DMS79 treated with DMSO at 0.1 percent for 48 hours (cell line): ENCODE measurements at regions not wholly inside any gene's neighbourhood (a gene's known extent, or its start where the extent isn't known, plus 50 kb on each side); places are given as distances from the start of the nearest gene placed in this dataset.

Experiments
- DNase-seq: peaks from one replicate; lab custom pipeline; 2025; lab: John Stamatoyannopoulos, UW

DNA sequence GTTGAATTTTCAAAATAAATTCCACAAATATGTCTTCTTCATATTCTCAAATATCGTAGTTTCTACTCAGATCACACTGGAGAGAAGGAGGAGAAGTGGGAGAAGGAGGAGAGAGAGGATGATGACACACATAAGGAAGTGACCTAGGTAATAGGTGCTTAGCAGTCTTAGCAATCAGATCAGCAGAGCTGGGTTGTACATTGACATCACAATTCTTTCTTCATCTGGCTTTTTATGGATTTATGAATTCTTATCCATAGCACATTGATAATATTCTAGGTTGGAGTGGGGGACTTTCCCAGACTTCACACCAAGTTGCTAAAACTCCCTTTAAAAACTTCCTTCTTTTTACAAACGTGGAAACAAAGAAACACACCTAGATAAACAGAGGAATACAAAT lies 86.9 kb downstream of the FGF9 start:
- no peak for DNase-seq

DNA sequence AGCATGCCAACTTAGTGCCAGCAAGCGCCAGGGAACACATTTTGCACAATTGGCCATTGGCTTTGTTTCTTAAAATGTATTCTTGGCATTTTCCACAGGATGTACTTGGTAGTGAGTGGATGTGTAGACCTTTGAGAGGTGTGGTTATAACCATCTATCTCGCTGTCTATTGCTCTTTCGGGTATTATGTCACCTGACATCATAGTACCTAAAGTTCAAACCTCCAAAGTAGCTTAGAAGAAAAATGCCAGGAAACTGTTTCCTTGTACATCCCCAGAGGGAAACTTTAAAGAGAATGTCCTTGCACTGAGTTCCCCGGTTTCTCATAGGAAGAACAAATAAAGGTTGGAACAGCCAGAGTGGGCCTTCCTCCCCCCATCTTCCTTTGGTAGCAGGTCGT lies 87.6 kb downstream of the FGF9 start:
- no peak for DNase-seq

DNA sequence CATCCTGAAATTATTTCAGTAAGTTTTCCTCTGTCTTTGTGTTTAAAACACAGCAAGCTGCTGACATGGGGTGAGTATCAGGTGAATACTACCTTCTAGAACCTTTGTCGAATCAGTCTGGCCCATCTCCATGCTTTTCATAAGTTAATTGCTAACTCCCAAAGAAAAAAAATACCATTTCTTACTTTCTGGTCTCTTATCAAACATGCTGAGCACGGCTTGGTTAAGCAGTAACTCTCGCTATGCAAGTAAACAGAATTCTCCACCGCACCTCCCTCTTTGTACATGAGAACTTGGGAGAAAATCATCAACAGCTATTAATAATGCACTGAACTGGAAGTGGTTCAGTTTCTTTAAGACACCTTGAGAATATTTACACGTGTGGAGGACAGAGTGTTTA lies 88.6 kb downstream of the FGF9 start:
- DNase-seq, result no peak

DNA sequence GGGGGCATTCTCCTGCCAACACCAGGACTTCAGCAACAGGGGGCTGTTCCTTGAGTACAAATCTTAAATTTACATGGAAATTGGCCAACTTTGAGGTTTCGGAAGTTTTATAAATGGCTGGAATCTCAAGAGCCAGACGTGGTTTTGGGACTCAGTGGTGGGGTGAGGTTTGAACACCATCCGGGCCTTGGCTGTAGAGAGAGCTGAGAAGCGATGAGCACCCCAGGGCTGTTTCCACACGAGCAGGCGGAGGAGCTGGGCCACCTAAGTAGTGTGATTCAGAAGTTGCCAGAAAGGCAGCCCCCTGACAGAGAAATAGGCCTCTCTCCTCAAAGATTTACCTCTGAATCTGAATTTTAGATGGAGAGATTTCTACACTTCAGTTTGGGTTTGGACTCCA lies 89.0 kb downstream of the FGF9 start:
- DNase-seq, result no peak

DNA sequence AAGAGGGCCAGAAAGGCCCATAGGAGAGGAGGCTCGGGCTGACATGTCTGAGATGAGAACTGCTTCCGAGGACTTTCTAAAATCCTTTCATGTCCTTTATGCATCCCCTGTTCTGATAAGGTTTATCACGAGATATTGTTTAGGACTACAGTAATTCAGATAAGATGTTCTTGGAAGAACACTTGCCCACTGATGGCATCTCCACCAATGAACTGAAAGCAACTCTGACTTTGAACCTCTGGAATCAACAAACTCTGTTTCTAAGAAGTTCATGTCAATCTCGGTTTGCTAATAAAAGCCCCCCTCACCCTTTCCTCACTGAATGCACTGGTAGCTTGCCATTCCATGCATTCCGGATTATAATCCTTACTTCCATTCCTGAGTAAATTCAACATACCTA lies 90.9 kb downstream of the FGF9 start:
- no peak for DNase-seq

DNA sequence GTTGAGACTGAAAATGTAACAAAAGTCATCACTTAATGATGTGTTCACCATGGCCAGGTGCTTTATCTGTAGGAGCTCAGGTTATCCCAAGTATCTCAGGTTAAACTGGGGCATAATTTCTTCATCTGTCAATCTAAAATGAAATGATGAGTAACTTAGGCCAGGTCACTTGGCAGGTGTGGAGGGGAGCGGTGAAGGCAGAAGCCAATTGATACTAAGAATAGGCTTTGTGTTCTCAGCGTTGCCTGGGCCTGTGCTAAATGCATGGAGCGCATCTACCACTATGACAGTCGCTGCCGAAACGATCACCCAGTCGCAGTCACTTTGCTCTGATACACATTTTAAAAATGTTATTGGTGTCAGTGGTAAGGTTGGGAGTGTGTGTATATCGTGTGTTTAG lies 91.6 kb downstream of the FGF9 start:
- DNase-seq, result no peak

DNA sequence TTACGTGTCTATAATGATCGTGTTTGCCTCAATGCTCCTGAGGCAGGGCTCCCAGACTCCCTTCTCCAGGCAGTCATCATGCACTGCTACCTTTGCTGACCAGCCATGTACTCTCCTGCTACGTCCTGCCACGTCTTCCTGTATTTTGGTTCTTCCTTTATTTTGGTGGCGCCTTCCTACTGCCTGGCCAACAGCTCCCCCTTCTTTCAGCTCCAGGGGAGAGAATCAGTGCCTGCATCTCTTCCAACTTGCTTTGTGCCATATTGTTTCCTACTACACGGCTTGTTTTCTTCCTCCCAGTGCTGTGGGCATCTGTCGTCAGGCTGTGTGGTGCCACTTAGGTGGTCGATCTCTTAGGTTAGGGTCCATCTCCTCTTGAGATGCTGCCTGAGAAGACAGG lies 96.2 kb downstream of the FGF9 start:
- DNase-seq, result no peak

DNA sequence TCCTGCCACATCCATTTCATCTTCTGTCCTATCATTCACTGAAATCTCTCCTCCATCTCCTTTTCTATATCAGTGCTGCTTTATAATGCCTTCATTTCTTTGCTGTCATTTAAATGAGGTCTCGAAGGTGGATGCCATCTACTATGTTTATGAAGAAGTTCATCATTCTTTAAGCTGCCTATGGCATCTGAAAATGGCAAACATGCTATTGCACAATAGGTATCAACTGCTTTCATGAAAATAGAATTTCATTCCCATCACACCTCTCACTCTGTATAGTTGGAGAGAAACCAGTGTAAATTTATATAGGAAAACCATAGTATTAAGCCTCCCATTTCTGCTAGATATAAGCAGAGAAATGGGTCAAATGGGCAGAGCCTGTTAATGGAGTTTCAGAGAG lies 100.2 kb downstream of the FGF9 start:
- no peak for DNase-seq

DNA sequence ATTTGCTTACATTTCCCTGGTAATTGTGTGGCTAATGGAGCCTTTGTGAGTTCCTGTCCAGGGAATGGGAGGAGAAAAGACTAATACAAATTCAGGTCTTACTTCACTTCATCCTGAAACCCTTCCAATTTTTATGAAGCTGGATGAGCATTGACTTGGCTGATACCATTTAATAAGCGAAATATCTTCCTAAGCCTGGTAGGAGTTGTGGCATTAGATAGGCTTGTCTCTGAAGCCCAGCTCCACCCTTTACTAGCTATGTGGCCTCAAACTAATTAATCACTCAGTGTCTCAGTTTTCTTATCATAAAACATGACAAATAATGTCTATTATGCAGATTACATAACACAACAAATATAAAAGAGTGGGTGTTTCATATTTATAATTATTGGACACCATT lies 106.3 kb downstream of the FGF9 start:
- DNase-seq, result no peak

DNA sequence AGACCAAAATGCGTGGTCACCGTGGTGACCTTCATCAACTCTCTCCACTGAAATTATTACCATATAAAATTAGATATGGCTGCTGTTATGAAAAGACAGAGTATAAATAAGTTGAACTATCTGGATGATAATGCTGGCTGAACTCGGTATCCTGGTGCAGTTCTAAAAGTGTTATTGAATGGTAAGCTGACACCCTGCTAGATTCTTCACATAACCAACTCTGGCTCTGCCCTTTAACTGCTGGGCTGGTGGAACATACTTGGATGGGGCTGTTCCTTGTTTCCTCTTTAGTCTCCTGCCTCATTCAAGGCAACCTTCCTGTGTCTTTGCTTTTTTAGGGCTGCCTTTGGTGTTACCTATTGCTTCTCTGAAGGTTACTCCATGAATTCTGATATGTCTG lies 106.9 kb downstream of the FGF9 start:
- DNase-seq, result no peak

DNA sequence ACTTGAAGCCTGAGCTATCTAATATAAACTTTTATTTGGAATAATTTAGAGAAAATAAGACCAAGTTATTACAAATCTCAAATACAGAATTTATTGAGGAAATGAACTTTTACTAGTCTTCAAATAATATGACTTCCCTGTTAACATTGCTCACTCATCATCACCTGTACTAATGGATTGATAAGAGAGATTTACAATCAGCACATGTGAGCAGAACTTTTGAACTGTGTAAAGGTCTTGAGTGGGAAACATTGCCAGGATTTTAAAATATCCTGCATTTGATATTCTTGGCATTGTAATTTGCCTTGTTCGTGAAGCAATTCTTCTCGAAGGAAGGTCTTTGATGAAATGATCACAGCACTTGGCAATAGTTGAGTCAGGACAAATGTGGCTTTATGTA lies 111.9 kb downstream of the FGF9 start:
- no peak for DNase-seq

DNA sequence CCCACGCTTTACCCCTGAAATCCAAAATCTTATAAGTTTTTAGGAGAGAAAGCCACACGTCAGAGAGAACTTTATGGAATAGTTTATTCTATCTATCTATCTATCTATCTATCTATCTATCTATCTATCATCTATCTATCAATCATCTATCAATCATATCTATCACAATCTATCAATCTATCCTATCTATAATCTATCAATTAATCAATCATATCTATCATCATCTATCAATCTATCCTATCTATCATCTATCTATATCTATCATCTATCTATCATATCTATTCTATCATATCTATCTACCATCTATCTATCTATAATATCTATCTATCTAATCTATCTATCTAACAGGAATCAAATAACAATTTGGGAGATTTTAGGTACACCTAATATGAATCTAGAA lies 115.1 kb downstream of the FGF9 start:
- no peak for DNase-seq

DNA sequence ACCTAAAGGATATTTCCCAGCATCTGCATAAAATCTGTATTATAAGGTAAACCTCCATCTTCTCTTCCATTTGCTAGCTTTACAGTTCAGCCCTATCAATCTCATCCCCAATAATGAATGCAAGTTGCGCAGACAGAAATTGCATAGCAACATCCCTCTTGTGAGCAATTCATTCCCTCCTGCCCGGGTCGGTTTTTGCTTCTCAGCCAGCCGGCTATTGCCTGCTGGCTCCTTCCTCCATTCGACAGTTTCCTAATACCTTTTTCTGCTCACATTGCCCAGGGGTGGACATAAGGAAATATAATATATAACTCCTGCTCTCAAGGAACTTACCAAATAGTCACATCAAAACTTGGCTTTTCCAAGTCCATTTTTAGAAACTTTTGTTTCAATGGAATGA lies 125.2 kb downstream of the FGF9 start:
- no peak for DNase-seq

DNA sequence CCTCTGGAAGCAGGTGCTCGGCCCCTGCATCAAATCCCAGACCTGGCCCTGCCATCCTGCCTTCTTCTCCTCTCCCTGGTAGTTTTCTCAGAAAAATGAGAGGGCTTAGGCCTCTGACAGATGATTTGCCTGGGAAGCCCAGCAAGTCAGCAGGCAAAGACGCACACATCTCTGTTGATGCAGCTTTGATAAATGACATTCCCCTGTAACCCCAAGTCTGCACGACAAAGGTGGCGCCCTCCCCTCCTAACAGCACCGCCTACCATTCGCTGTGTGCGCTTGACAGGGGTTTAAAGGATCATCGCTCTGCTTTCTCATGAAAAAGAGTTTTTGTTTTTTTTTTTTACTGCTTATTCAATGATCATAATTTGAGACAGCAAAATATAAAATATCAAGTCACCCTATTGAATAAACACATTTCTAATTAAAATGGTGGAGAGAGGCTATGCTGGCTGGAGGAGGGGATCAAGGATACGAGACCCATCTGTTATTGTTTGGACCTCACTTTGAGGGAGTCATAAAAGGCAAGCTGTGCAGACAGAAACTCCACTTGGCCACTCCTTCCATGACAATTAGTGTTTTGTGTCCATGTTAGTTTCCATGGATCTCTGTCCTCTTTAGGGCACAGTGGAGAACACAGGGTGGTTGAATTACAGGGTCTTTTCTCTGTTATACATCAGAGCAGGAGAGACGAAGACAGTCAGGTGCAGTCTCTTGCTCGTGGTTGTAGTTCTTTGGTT lies 126.1 kb downstream of the FGF9 start:
- no peak for DNase-seq

DNA sequence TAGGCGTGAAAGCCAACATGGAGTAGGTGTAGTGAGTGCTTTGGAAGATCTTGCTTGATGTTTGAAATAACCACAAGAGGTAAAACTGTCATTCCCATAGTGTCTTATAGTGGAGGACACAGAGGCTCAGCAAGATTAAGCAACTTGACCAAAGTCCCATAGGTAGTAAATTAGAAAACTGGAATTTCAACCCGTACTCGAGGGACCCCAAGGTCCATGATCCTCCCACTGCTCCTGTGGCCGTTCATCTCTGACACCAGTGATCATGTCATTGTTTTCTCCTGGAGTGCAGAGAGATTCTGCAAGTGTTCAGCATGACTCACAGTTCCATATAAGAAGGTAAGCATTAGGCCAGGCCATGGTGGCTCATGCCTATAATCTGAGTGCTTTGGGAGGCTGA lies 126.9 kb downstream of the FGF9 start:
- DNase-seq, result no peak

DNA sequence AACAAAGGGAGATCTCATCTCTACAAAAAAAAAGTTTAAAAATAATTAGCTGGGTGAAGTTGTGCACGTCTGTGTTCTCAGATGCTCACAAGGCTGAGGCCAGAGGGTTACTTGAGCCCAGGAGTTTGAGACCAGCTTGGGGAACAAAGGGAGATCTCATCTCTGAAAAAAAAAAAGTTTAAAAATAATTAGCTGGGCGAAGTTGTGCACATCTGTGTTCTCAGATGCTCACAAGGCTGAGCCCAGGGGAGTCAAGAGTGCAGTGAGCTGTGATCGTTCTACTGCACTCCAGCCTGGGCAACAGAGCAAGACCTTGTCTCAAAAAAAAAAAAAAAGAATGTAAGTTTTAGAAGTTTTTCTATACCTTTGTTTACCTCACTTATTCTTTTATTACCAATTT lies 127.3 kb downstream of the FGF9 start:
- no peak for DNase-seq

DNA sequence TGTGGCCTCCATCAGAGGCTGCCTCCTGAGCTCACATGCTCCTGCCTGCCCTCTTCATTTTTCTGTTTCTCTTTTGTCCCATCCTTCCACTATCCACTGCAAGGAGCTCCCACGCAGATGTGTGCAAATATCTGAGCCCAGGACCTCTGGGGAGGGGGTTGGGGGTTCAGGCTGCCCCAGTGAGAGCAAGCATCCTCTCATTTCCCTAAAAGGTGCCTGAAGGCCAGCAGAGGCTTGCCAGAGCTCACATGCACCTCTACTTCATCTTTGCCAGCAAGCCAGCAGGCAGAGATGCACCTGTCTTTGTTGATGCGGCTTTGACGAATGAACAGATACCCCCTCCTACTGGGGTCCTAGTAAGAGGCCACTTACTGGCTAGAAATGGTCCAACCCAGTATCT lies 128.8 kb downstream of the FGF9 start:
- DNase-seq, result no peak

DNA sequence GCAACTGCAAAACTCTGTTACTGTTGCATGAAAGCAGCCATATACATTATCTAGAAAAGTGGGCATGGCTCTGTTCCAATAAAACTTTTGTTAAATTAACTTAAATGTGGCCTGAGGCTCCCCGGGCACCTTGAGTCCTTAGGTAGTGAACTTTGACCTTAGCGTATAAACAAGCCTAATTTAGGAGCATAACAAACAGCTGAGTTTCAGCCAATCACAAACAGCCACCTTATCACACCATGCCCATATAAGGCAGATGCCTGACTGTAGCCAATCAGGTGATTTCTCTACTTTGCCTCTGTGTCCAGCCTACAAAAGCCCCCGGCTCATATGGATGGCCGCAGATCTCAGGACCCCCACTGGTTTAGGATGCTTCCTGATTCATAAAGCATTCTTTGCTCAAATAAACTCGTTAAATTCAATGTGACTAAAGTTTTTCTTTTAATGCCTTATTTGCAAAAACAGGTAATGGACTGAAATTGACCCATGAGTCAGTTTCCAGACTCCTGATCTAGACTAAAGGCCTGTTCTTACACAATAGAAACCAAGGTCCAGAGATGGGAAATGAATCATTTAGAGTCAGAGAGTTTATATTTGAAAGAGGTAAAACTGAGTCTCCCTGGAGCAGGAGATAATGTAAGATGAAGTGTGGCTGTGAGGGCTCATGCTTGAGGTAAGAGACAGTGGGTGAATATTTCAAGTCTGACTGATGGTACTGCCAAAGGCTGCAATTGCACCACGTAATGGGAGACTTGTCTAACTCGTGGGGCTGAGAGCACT lies 130.2 kb downstream of the FGF9 start:
- no peak for DNase-seq

DNA sequence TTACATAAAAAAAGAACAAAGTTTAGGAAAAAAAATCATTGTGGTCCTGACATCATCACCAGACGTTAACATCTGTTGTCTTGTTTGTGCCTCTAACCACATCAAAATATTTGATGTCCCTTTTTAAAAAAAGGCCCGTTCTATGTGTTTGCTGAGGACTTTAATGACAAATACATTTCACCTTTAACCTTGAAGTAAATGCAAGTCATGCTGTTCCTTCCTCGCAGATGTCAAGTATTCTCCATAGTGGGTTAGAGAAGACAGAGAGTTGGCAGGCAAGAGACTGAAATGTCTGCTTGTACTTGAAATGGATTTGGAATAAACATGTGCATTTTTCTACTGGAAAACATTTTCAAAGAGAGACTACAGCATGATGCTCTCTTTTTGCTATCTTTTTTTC lies 134.9 kb downstream of the FGF9 start:
- DNase-seq, result no peak

DNA sequence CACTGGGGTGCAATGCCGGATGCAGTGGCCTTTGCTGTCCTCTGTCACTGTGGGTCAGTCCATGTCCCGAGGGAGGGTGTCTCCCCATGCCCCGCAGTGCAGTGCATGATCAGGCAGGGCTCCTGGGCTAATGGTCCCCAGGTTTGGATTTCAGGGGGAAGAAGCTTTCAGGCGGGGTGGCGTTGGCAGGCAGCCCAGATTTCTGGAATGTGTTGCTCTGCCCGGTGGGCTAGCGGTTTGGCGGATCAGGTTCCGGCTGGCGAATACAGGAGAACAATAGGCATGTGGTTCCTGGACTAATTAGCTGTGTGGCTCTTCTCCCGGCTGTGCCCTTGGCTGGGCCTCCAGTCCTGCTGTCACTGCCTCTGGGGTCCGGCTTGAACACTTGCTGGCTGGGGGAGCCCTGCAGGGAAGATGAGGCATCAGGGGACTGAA lies 141.3 kb downstream of the FGF9 start:
- DNase-seq, result peak; percentile 48

DNA sequence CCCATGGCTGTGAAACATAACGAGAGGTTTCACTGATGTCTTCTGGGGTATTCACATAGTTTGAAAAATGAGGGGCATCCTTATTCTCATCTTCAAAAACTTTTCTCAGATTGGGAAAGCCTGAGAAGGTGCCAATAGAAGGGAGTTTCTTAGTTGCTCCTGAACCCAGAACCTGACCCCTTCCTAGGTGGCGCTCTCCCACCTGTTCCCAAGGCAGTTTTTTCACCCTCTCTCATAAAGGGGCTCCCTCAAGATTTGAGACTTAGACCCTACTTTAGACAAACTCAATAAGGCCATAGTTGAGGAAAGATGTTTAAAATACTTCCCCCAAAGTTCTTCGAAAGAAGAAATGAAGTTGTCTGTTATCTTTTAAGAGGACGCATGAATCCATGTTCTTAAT lies 142.2 kb downstream of the FGF9 start:
- no peak for DNase-seq

DNA sequence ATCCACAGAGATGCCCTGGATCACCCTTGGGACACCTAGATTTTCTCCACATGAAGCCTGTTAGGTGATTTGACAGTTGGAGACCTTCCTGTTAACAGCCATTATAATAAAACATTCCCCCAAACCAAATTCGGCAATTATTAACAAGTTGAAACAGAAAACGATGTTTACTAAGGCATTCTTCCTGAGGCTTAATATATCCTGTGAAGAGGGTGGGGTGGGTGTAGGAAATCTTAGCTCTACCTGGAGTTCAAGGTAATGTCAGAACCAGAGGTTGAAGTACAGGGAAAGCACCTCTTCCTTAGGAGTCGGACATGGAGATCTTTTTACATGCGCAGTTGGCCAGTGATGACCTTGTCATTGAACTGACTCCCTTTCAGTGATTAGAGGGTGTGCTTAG lies 143.0 kb downstream of the FGF9 start:
- no peak for DNase-seq

DNA sequence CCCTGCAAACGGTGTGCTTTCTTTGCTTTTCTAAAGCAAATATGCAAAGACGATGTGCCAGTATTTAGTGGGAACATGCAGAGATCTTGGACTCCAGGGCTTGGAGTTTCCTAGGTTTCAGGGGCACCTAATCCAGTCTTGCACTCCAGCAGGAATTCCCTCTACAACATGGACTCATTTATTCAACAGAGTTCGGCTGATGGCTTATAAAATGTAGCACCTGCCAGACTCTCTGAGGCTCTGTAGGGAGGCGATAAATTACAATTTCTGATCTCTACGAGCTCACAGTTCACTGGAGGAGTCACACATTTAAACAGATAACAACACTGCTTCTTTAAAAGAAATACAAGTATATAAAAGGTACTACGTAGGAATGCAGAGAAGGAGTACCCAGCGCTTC lies 143.7 kb downstream of the FGF9 start:
- DNase-seq, result no peak

DNA sequence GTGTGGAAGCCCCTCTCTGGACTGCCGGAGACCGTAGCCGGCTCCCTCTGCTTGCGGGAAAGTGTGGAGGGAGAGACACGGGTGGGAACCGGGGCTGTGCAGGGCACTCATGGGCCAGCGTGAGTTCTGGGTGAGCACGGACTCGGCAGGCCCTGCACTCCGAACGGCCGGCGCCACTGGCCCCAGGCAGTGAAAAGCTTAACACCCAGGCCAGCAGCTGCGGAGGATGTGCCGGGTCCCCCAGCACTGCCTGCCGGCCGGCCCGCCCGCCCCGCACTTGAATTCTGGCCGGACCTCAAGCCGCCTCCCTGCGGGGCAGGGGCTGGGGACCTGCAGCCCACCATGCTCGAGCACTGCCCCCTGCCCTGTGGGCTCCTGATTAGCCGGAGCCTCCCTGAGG lies 147.0 kb downstream of the FGF9 start:
- no peak for DNase-seq
